ENCODE measurements at regions not wholly inside any gene's neighbourhood (a gene's known extent, or its start where the extent isn't known, plus 50 kb on each side); places are given as distances from the start of the nearest gene placed in this dataset.
"Not testable (repeated sequence)": the region's sequence is repeated elsewhere in the genome, so short reads cannot be mapped to it uniquely, and the experiment has no call there.

DNA sequence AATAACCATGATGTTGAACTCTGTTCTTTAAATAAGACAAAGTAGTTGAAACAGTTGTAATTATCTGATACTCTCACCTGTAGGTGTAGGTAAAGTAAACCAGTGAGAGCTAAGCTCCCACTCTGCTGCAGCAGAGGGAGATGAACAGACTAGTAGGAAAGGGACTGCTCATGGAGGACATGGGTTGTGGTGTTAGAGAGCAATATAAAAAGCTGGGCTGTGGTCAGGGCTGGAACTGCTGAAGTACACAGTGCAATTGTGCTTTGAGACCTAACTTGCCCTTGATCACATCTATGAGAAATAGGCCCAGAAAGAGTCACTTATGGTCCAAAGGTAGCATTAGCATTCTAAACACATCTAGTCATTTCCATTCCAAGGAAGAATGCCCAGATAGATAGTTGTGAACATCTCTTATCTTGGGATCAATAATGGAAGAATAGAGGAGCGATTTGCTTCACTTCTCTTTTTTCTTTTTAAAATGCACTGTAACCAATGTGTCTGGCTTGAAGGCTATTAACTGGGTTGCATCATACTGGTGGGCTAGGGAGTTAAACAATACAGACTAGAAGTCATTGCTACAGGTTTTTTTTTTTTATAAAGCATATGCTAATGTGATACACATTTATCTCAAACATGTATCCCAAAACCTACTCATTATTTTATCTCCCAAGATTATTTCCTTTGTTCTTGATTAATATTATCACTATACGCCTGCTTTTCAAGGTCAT lies 251.3 kb upstream of the CENPE start:
- intact Hi-C loops (cut with micrococcal nuclease): no loop called here
- Mint-ChIP-seq H3K36me3 (ENCODE audit: low read depth) (no peaks in the 10 kb centered on the region), H3K27me3 (no peaks in the 10 kb centered on the region), H3K9me3 (no peaks in the 10 kb centered on the region), H3K4me3 (no peak overlapping the region), H3K27ac (no peak overlapping the region), H3K4me1 (ENCODE audit: low read depth) (no peaks in the 10 kb centered on the region)

GRCh38 chr4:103445377-103445776 lies 247.2 kb upstream of the CENPE start:
- no peaks in the 10 kb centered on the region for H3K4me1 Mint-ChIP-seq (ENCODE audit: low read depth)
- intact Hi-C loops (cut with micrococcal nuclease): no loop called here
- no peaks in the 10 kb centered on the region for H3K9me3 Mint-ChIP-seq
- H3K27ac Mint-ChIP-seq: no peak overlapping the region
- no peaks in the 10 kb centered on the region for H3K27me3 Mint-ChIP-seq
- no peaks in the 10 kb centered on the region for H3K36me3 Mint-ChIP-seq (ENCODE audit: low read depth)
- no peak overlapping the region for H3K4me3 Mint-ChIP-seq

DNA sequence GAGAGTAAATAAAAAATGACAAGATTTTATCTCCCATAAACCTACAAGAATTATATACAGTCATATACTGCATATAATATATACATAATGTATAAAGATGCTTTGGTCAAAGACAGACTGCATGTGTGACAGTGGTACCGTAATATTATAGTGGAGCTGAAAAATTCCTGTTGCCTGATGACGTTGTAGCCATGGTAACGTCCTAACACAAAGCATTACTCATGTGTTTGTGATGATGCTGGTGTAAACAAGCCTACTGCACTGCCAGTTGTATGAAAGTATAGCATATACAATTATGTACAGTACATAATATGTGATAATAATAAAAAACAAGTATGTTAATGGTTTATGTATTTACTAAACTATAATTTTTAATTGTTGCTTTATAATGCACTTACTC lies 245.2 kb upstream of the CENPE start:
- H3K9me3 Mint-ChIP-seq: no peaks in the 10 kb centered on the region
- no peaks in the 10 kb centered on the region for H3K27me3 Mint-ChIP-seq
- H3K36me3 Mint-ChIP-seq (ENCODE audit: low read depth): no peaks in the 10 kb centered on the region
- H3K4me1 Mint-ChIP-seq (ENCODE audit: low read depth): no peaks in the 10 kb centered on the region
- intact Hi-C loops (cut with micrococcal nuclease): no loop called here
- H3K27ac Mint-ChIP-seq: no peak overlapping the region
- H3K4me3 Mint-ChIP-seq: no peak overlapping the region

DNA sequence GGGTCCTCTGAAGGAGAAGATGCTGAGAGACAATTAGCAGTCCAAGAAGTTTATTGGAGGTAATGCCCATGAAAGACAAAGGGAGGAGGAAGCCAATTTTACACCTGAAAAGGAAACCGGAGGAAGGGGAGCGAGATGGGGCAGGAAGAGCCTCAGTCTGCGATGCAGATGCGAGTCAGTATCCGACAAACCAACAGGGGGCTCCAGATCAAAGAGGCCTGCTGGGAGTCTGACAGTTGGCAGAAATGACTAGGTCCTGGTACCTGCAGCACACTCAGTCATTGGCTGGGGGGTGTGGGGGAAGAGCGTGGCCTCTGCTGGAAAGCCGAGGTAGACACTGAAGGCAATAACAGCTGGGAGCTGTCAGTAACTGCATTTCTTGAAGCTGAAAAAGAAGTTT lies 231.1 kb upstream of the CENPE start:
- no peaks in the 10 kb centered on the region for H3K27me3 Mint-ChIP-seq
- no peaks in the 10 kb centered on the region for H3K36me3 Mint-ChIP-seq (ENCODE audit: low read depth)
- H3K4me1 Mint-ChIP-seq (ENCODE audit: low read depth): no peaks in the 10 kb centered on the region
- intact Hi-C loops (cut with micrococcal nuclease): no loop called here
- no peaks in the 10 kb centered on the region for H3K9me3 Mint-ChIP-seq
- H3K4me3 Mint-ChIP-seq: no peak overlapping the region
- no peak overlapping the region for H3K27ac Mint-ChIP-seq

- H3K9me3 Mint-ChIP-seq: peaks cover 4% of the 10 kb centered on the region
- no peaks in the 10 kb centered on the region for H3K27me3 Mint-ChIP-seq
- H3K36me3 Mint-ChIP-seq (ENCODE audit: low read depth): no peaks in the 10 kb centered on the region
- no peak overlapping the region for H3K4me3 Mint-ChIP-seq
- H3K27ac Mint-ChIP-seq: no peak overlapping the region
- H3K4me1 Mint-ChIP-seq (ENCODE audit: low read depth): no peaks in the 10 kb centered on the region
- intact Hi-C loops (cut with micrococcal nuclease): no loop called here
Observed at GRCh38 chr4:103425406-103425805, 227.3 kb upstream of the CENPE start.

DNA sequence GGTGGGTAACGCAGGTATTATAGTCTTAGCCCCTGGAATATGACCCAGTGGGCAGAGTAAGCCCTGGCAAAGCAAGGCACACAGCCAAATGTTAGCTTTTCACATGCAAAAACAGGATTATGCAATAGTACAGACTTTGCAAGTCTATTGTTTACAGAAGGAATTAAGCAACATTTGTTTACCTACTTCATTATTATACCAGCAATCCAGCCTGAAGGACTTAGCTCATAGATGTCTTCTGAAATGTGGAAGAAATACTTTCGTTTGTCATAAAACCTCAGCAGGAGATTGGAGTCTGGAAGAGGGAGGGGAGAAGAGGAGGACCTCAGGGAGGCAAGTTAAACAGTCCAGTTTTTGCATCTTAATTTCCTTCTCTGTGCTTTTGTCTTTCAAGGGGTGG lies 226.7 kb upstream of the CENPE start:
- Mint-ChIP-seq H3K36me3 (ENCODE audit: low read depth) (no peaks in the 10 kb centered on the region), H3K4me3 (no peak overlapping the region), H3K27ac (no peak overlapping the region), H3K27me3 (no peaks in the 10 kb centered on the region), H3K9me3 (peaks cover 5% of the 10 kb centered on the region), H3K4me1 (ENCODE audit: low read depth) (no peaks in the 10 kb centered on the region)
- intact Hi-C loops (cut with micrococcal nuclease): no loop called here

DNA sequence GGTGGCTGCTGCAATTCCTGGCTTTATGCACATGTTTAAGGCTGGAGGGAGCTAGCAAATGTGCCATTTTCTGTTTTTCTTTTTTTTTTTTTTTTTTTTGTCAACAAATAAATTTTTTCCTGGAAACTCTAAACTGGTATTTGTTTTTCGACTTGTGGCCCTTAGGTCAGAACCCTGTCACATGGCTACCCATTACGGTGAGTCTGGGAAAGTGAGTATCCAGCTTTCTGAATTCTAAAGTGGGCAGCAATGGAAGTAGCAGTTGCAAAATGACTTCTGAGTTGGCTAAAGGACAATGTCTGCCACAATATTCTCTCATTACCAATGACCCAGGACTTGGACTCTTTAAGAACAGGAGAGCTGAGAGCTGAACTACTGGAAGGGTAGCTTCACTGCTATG lies 225.1 kb upstream of the CENPE start:
- H3K4me3 Mint-ChIP-seq: no peak overlapping the region
- no peaks in the 10 kb centered on the region for H3K4me1 Mint-ChIP-seq (ENCODE audit: low read depth)
- no peak overlapping the region for H3K27ac Mint-ChIP-seq
- H3K27me3 Mint-ChIP-seq: no peaks in the 10 kb centered on the region
- peaks cover 7% of the 10 kb centered on the region for H3K9me3 Mint-ChIP-seq
- intact Hi-C loops (cut with micrococcal nuclease): no loop called here
- no peaks in the 10 kb centered on the region for H3K36me3 Mint-ChIP-seq (ENCODE audit: low read depth)

DNA sequence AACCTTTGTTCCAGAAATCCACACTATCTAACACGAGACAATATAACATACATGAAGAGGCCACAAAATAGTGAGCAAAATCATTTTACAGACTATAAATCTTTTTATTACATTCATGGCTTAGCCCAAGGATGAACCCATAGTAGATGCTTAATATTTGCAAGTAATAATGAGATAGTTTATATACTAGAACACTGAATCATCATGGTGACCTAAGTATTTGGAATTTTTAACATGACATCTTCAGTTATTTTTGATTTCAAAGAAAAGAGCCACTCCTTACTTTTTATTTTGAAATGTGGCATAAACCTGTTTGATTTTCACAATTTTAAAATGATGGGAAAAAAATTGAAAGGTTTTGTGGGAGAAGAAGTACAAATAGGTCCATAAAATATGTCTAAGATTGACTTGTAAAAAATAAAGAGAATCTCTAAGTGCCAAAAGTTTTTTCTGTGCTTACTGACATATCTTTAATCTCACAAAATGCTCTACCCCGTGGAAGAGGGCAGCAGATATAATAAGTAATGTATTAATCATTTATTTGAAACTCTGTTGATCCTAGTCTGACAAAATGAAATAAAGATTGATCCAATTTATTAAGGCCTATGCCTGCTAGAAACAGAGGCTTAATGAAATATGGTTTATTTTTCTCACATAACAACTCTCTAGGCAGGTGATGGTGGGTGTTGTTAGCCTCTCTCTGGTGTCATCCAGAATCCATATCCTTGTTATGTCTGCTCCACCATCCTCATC lies 224.5 kb upstream of the CENPE start:
- Mint-ChIP-seq H3K27ac (no peak overlapping the region), H3K27me3 (no peaks in the 10 kb centered on the region), H3K4me3 (no peak overlapping the region), H3K4me1 (ENCODE audit: low read depth) (no peaks in the 10 kb centered on the region), H3K9me3 (peaks cover 14% of the 10 kb centered on the region), H3K36me3 (ENCODE audit: low read depth) (no peaks in the 10 kb centered on the region)
- intact Hi-C loops (cut with micrococcal nuclease): no loop called here

GRCh38 chr4:103415801-103416200 lies 217.7 kb upstream of the CENPE start:
- no peak overlapping the region for H3K27ac Mint-ChIP-seq
- H3K36me3 Mint-ChIP-seq (ENCODE audit: low read depth): no peaks in the 10 kb centered on the region
- H3K4me3 Mint-ChIP-seq: no peak overlapping the region
- peaks cover 27% of the 10 kb centered on the region for H3K9me3 Mint-ChIP-seq
- intact Hi-C loops (cut with micrococcal nuclease): no loop called here
- H3K27me3 Mint-ChIP-seq: no peaks in the 10 kb centered on the region
- no peaks in the 10 kb centered on the region for H3K4me1 Mint-ChIP-seq (ENCODE audit: low read depth)

- H3K4me1 Mint-ChIP-seq (ENCODE audit: low read depth); H3K4me3 Mint-ChIP-seq; intact Hi-C loops (cut with micrococcal nuclease); H3K36me3 Mint-ChIP-seq (ENCODE audit: low read depth); H3K27ac Mint-ChIP-seq; H3K27me3 Mint-ChIP-seq: not testable (repeated sequence)
- H3K9me3 Mint-ChIP-seq: peaks cover 14% of the 10 kb centered on the region
Observed at GRCh38 chr4:103412646-103413045, 214.5 kb upstream of the CENPE start.

GRCh38 chr4:103410386-103410785 lies 212.2 kb upstream of the CENPE start:
- Mint-ChIP-seq H3K36me3 (ENCODE audit: low read depth) (no peaks in the 10 kb centered on the region), H3K27me3 (no peaks in the 10 kb centered on the region), H3K27ac (no peak overlapping the region), H3K4me1 (ENCODE audit: low read depth) (no peaks in the 10 kb centered on the region), H3K9me3 (no peaks in the 10 kb centered on the region), H3K4me3 (no peak overlapping the region)
- intact Hi-C loops (cut with micrococcal nuclease): no loop called here

DNA sequence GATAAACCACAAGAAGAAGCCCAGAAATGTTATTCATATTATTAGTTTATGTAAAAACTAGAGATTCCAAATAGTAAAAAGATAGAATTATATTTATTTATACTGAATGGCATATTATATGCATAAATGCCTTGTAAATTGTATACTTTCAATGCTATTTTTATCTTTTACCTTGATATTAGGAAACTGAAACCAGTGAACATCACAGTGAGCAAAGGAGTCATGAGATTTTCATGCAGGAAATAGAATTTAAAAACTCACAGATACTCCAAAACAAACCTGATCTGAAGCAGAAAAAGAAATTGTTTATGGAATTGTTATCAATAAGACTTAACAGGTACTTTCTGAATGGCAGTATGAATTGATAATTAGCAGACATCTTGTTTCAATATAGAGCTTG lies 207.3 kb upstream of the CENPE start:
- H3K27ac Mint-ChIP-seq: no peak overlapping the region
- no peaks in the 10 kb centered on the region for H3K27me3 Mint-ChIP-seq
- H3K4me3 Mint-ChIP-seq: no peak overlapping the region
- H3K36me3 Mint-ChIP-seq (ENCODE audit: low read depth): no peaks in the 10 kb centered on the region
- intact Hi-C loops (cut with micrococcal nuclease): no loop called here
- H3K9me3 Mint-ChIP-seq: no peaks in the 10 kb centered on the region
- H3K4me1 Mint-ChIP-seq (ENCODE audit: low read depth): no peaks in the 10 kb centered on the region

DNA sequence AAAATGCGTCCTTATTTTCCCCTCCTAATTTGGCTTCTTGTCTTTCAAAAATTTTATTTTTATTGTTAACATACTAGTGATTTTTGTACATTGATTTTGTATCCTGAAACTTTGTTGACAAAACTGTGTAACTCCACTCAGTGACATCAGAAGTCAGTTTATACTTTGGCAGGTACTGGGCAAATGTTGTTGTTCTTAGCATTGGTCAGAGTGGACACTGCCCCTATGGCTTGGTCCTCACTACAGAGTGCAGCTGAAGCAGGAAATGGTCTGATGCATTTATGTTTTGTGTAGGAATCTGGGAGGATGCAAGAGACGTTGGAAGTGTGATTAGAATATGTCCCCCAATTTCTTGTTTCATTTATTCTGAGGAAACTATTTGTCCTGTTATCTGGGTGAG lies 205.5 kb upstream of the CENPE start:
- no peaks in the 10 kb centered on the region for H3K9me3 Mint-ChIP-seq
- H3K4me1 Mint-ChIP-seq (ENCODE audit: low read depth): no peaks in the 10 kb centered on the region
- H3K27ac Mint-ChIP-seq: no peak overlapping the region
- H3K4me3 Mint-ChIP-seq: no peak overlapping the region
- intact Hi-C loops (cut with micrococcal nuclease): no loop called here
- no peaks in the 10 kb centered on the region for H3K36me3 Mint-ChIP-seq (ENCODE audit: low read depth)
- no peaks in the 10 kb centered on the region for H3K27me3 Mint-ChIP-seq

- Mint-ChIP-seq H3K27ac (no peak overlapping the region), H3K4me3 (no peak overlapping the region), H3K36me3 (ENCODE audit: low read depth) (no peaks in the 10 kb centered on the region), H3K9me3 (no peaks in the 10 kb centered on the region), H3K4me1 (ENCODE audit: low read depth) (no peaks in the 10 kb centered on the region), H3K27me3 (no peaks in the 10 kb centered on the region)
- intact Hi-C loops (cut with micrococcal nuclease): no loop called here
Observed at GRCh38 chr4:103402198-103402597, 204.1 kb upstream of the CENPE start.

- Mint-ChIP-seq H3K36me3 (ENCODE audit: low read depth) (no peaks in the 10 kb centered on the region), H3K9me3 (peaks cover 8% of the 10 kb centered on the region), H3K4me1 (ENCODE audit: low read depth) (no peaks in the 10 kb centered on the region), H3K4me3 (no peak overlapping the region), H3K27ac (no peak overlapping the region), H3K27me3 (no peaks in the 10 kb centered on the region)
- intact Hi-C loops (cut with micrococcal nuclease): no loop called here
Observed at GRCh38 chr4:103400405-103400804, 202.3 kb upstream of the CENPE start.
